GM12878 (cell line): ENCODE measurements at regions not wholly inside any gene's neighbourhood (a gene's known extent, or its start where the extent isn't known, plus 50 kb on each side); places are given as distances from the start of the nearest gene placed in this dataset.

Source experiments
- ATAC-seq: fragments of 200-7000 bp; cut with Tn5 transposase; 3 replicates; pipeline ENCODE4 v1.9.1; 2020; ENCODE audit warnings: mild to moderate bottlenecking, moderate library complexity
- BruUV-seq: library from RNA; stranded (reverse); fragments of 400-500 nt; replicated peaks from 2 replicates; lab custom pipeline; 2021; lab: Mats Ljungman, UMichigan
- CTCF ChIA-PET: fragments of 300-600 bp; sonication (Branson Sonifier 250); formaldehyde crosslinking; extraction: SDS; loops from one replicate; lab custom pipeline; 2021; ENCODE audit warnings: inconsistent platforms; lab: Yijun Ruan, JAX
- POLR2A ChIA-PET: fragments of 350-600 bp; formaldehyde crosslinking; extraction: SDS; loops from one replicate; lab custom pipeline; 2021; ENCODE audit warnings: inconsistent platforms; lab: Charles Lee
- RAD21 ChIA-PET: fragments of 300-600 bp; sonication (Branson Sonifier 250); formaldehyde crosslinking; loops from one replicate; lab custom pipeline; 2023; ENCODE audit warnings: antibody characterized with exemption; ENCODE audit not compliant: unreplicated experiment; lab: Charles Lee
- SMC1A ChIA-PET: fragments of 300-600 bp; sonication (Branson Sonifier 250); formaldehyde crosslinking; loops from one replicate; lab custom pipeline; 2023; ENCODE audit not compliant: unreplicated experiment, uncharacterized antibody; lab: Charles Lee
- DNase-seq: peaks from one replicate; pipeline ENCODE4 v3.0.0-alpha.2; 2011; ENCODE audit warnings: low read depth, low spot score
- FAIRE-seq: peaks from 3 replicates; lab custom pipeline; 2011; peaks lifted over from hg19 to GRCh38; lab: Jason Lieb, UNC
- H2AFZ ChIP-seq: 2 replicates; pipeline ENCODE4 v1.6.0; 2011; ENCODE audit warnings: low read depth, low read length, control low read depth; ENCODE audit not compliant: control insufficient read depth
- H3K27ac ChIP-seq: 2 replicates; pipeline ENCODE4 v1.5.1; 2011; ENCODE audit warnings: control low read depth; ENCODE audit not compliant: control insufficient read depth, insufficient read depth
- H3K27me3 ChIP-seq, 2 experiments: replicated peaks in 1 of 2; 2 replicates each; pipeline versions ENCODE4 v1.6.0 to v1.6.1; 2011; ENCODE audit warnings: low read length in 1 of 2; ENCODE audit not compliant: control insufficient read depth in 2 of 2, insufficient read depth in 2 of 2
- H3K36me3 ChIP-seq, 2 experiments: 2 replicates each; pipeline ENCODE4 v1.5.1; 2011; ENCODE audit warnings: low read length in 1 of 2; ENCODE audit not compliant: control insufficient read depth in 2 of 2, insufficient read depth in 2 of 2
- H3K4me1 ChIP-seq: 2 replicates; pipeline ENCODE4 v1.6.1; 2011; ENCODE audit warnings: mild to moderate bottlenecking, low read length, moderate library complexity, mixed read lengths; ENCODE audit not compliant: control insufficient read depth, insufficient read depth
- H3K4me2 ChIP-seq: 2 replicates; pipeline ENCODE4 v1.6.0; 2011; ENCODE audit warnings: control low read depth; ENCODE audit not compliant: control insufficient read depth, insufficient read depth
- H3K4me3 ChIP-seq: fragments of 200-600 bp; sonication (generic); 2 replicates; pipeline ENCODE4 v1.5.1; 2016
- H3K79me2 ChIP-seq: 2 replicates; pipeline ENCODE4 v1.6.0; 2011; ENCODE audit warnings: low read length; ENCODE audit not compliant: control insufficient read depth, insufficient read depth
- H3K9ac ChIP-seq: 2 replicates; pipeline ENCODE4 v1.8.0; 2011; ENCODE audit warnings: low read length, control low read depth, mixed read lengths; ENCODE audit not compliant: control insufficient read depth, insufficient read depth
- H3K9me3 ChIP-seq: replicated peaks from 3 replicates; pipeline ENCODE4 v1.5.1; 2011; ENCODE audit warnings: mild to moderate bottlenecking, low read length; ENCODE audit not compliant: control insufficient read depth, insufficient read depth
- H4K20me1 ChIP-seq: 2 replicates; pipeline ENCODE4 v1.6.0; 2011; ENCODE audit not compliant: control insufficient read depth, insufficient read depth
- BCL3 ChIP-seq: IDR thresholded peaks from 2 replicates; pipeline ENCODE4 v1.6.1; 2011; ENCODE audit warnings: borderline replicate concordance, low read depth, mild to moderate bottlenecking, moderate library complexity, low read length; ENCODE audit not compliant: insufficient read depth, poor library complexity, severe bottlenecking
- BCLAF1 ChIP-seq: fragments of 450-650 bp; IDR thresholded peaks from 2 replicates; pipeline ENCODE4 v1.6.1; 2017; ENCODE audit warnings: antibody characterized with exemption, mild to moderate bottlenecking, moderate library complexity
- FOS ChIP-seq: IDR thresholded peaks from 3 replicates; pipeline ENCODE4 v1.6.1; 2011; ENCODE audit warnings: borderline replicate concordance; ENCODE audit not compliant: insufficient read length; ENCODE audit errors: extremely low read depth
- FOXK2 ChIP-seq: fragments of 450-650 bp; IDR thresholded peaks from 2 replicates; pipeline ENCODE4 v1.6.1; 2017; ENCODE audit warnings: mild to moderate bottlenecking, moderate library complexity
- MTA2 ChIP-seq: fragments of 450-650 bp; IDR thresholded peaks from 2 replicates; pipeline ENCODE4 v1.6.1; 2016; ENCODE audit warnings: low read depth, mild to moderate bottlenecking, moderate library complexity
- MTA3 ChIP-seq: IDR thresholded peaks from 2 replicates; pipeline ENCODE4 v1.6.1; 2012; ENCODE audit warnings: low read length, inconsistent platforms, borderline replicate concordance
- MYC ChIP-seq: IDR thresholded peaks from 2 replicates; pipeline ENCODE4 v1.6.1; 2011; ENCODE audit warnings: mild to moderate bottlenecking, low read length, moderate library complexity, inconsistent platforms; ENCODE audit not compliant: insufficient read depth, insufficient replicate concordance, insufficient read length, severe bottlenecking
- NFIC ChIP-seq: IDR thresholded peaks from 2 replicates; pipeline ENCODE4 v1.6.1; 2012; ENCODE audit warnings: low read depth, mild to moderate bottlenecking, inconsistent platforms, low read length, moderate library complexity
- NFYB ChIP-seq: IDR thresholded peaks from 2 replicates; pipeline ENCODE4 v1.6.1; 2011; ENCODE audit warnings: low read depth, mild to moderate bottlenecking, low read length, improper control_type of control experiment, moderate library complexity; ENCODE audit not compliant: insufficient read depth
- NRF1 ChIP-seq: conservative IDR thresholded peaks from 2 replicates; pipeline ENCODE4 v1.6.1; 2011; ENCODE audit warnings: mild to moderate bottlenecking, low read depth, low read length, improper control_type of control experiment
- POLR2A ChIP-seq: IDR thresholded peaks from 2 replicates; pipeline ENCODE4 v1.6.1; 2011; ENCODE audit warnings: low read depth, mild to moderate bottlenecking, low read length
- RUNX3 ChIP-seq: IDR thresholded peaks from 2 replicates; pipeline ENCODE4 v1.6.1; 2012; ENCODE audit warnings: low read length, inconsistent platforms
- SMAD5 ChIP-seq: IDR thresholded peaks from 2 replicates; pipeline ENCODE4 v1.6.1; 2016; ENCODE audit warnings: antibody characterized with exemption, low read depth
- SREBF2 ChIP-seq: IDR thresholded peaks from 2 replicates; pipeline ENCODE4 v1.6.1; 2012; ENCODE audit warnings: mild to moderate bottlenecking, low read length
- ZNF622 ChIP-seq: fragments of 450-650 bp; IDR thresholded peaks from 2 replicates; pipeline ENCODE4 v1.6.1; 2017; ENCODE audit warnings: mild to moderate bottlenecking, inconsistent platforms
- WGBS: methylation state at CpG from one replicate; pipeline ENCODE4 v1.1.6; 2016; ENCODE audit warnings: low lambda C conversion rate; ENCODE audit not compliant: insufficient replicate concordance, insufficient coverage; ENCODE audit errors: missing lambda C conversion rate; 5-methylcytosine and 5-hydroxymethylcytosine counted together
- in situ Hi-C: fragments of 300-500 bp; cut with MboI; formaldehyde crosslinking; loops from 9 replicates; pipeline ENCODE4 v1.14.3; 2018; ENCODE audit warnings: mixed read lengths
- intact Hi-C: fragments of 100-400 bp; cut with micrococcal nuclease; formaldehyde crosslinking; loops from one replicate; pipeline ENCODE4 v1.14.2; 2022; ENCODE audit not compliant: unreplicated experiment

GRCh38 chr4:124450851-124451250, 261.7 kb downstream of the ANKRD50 start:
- BruUV-seq: no TSS peak
- H3K9me3 ChIP-seq: no peaks in the 10 kb centered on the region
- ATAC-seq: no peak
- POLR2A ChIA-PET: no interaction called here
- intact Hi-C loops: no loop called here
- CTCF ChIA-PET: no interaction called here
- no peaks in the 10 kb centered on the region for H4K20me1 ChIP-seq
- no peak for FAIRE-seq
- no peaks in the 10 kb centered on the region for H3K27me3 ChIP-seq
- H2AFZ ChIP-seq: no peak overlapping the region
- no peak overlapping the region for H3K4me2 ChIP-seq
- H3K36me3 ChIP-seq: no peaks in the 10 kb centered on the region
- H3K79me2 ChIP-seq: no peaks in the 10 kb centered on the region
- in situ Hi-C loops: no loop called here
- RAD21 ChIA-PET: no interaction called here
- SMC1A ChIA-PET: interaction anchor here (1.1 kb wide), 1 partner anchor 47 kb away, joined by 3 read pairs; no protein-coding TSS in a partner anchor
- WGBS: 25% methylated on average over 2 of the region's 2 CpGs
- no peak for DNase-seq
- H3K4me1 ChIP-seq: no peaks in the 10 kb centered on the region
- no peak overlapping the region for H3K9ac ChIP-seq
- no peak overlapping the region for H3K27ac ChIP-seq
- no peak overlapping the region for H3K4me3 ChIP-seq
- TF ChIP-seq MTA3 (no peak), MTA2 (no peak), SREBF2 (no peak), NRF1 (no peak), MYC (no peak), NFIC (no peak), POLR2A (no peak), NFYB (no peak), BCL3 (no peak), FOS (no peak), FOXK2 (no peak), ZNF622 (no peak), RUNX3 (no peak), BCLAF1 (no peak), SMAD5 (no peak)
